ENCODE measurements at regions not wholly inside any gene's neighbourhood (a gene's known extent, or its start where the extent isn't known, plus 50 kb on each side); places are given as distances from the start of the nearest gene placed in this dataset.

DNA sequence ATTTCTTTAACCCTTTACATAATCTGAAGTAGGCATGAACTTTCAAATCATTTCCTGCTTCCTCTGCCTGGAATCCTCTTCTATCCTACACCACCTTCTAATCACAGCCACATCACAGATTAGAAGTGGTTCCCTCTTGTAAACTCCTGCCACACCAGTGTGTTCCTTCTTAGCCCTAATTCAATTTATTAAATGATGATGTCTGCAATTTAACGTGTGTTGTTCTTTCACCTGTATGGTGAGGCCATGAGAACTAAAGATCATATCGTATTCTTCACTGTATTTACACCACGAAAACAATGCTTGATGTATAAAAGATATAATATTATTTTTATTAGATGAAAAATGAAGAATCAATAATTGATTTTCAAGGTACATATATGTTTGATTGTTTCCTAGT is 494.3 kb downstream of the EPHA4 start:
- H3K27ac ChIP-seq: no peak overlapping the region
- H3K4me3 ChIP-seq: no peak overlapping the region
- H3K4me1 ChIP-seq (replicated peaks in 1 of 2): no peaks in the 10 kb centered on the region
- 30 to 100% (median 88%) methylated on average over 1 to 3 of the region's 3 CpGs for WGBS, 10 experiments
- in situ Hi-C loops (cut with MboI; ENCODE audit: low pct_unique_long_range_greater_than_20kb in 2 of 9, low sequenced_read_pairs in 9 of 9, unreplicated experiment in 9 of 9): no loop called here
- ATAC-seq (replicated peaks in 6 of 8): no peak

DNA sequence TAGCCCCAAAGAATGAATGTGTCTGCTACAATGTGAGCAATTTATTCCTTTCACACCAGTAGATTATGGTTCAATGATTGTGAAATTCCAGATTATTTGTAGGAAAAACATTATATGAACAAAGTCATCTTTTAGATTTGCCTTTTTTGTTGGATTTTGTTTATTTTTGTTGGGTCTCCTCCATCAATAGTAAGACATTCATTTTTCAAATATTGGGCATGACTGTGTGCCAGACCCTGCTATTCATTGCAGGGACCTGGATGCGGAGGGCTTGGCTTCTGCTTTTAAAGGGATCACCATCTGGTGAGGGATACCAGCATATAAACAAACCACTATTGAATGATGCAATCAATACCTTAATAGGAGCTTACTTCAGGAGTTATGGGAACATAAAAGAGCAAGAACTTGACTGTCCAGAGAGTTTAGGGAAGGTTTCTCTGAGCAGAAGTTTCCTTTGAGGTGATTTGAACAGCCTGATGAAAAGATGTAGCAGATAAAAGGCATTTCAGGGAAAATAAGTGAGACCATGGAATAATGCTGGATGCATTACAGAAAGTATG is 486.7 kb downstream of the EPHA4 start:
- Histone ChIP-seq H3K4me1 (replicated peaks in 1 of 2) (no peaks in the 10 kb centered on the region), H3K27ac (no peak overlapping the region), H3K4me3 (no peak overlapping the region)
- 17 to 100% (median 82%) methylated on average over 1 of the region's 1 CpG; no CpG with 5 or more reads in 4 of the 10 experiments for WGBS, 10 experiments
- in situ Hi-C loops (cut with MboI; ENCODE audit: low pct_unique_long_range_greater_than_20kb in 2 of 9, low sequenced_read_pairs in 9 of 9, unreplicated experiment in 9 of 9): no loop called here
- no peak for ATAC-seq (replicated peaks in 6 of 8)

- 0 to 83% (median 50%) methylated on average over 1 of the region's 1 CpG; no CpG with 5 or more reads in 7 of the 10 experiments for WGBS, 10 experiments
- no peak overlapping the region for H3K27ac ChIP-seq
- in situ Hi-C loops (cut with MboI; ENCODE audit: low pct_unique_long_range_greater_than_20kb in 2 of 9, low sequenced_read_pairs in 9 of 9, unreplicated experiment in 9 of 9): no loop called here
- ATAC-seq (replicated peaks in 6 of 8): no peak
- no peaks in the 10 kb centered on the region for H3K4me1 ChIP-seq (replicated peaks in 1 of 2)
- no peak overlapping the region for H3K4me3 ChIP-seq
Measured at GRCh38 chr2:221085936-221086335, 486.2 kb downstream of the EPHA4 start.

- no peaks in the 10 kb centered on the region for H3K4me1 ChIP-seq (replicated peaks in 1 of 2)
- no peak overlapping the region for H3K27ac ChIP-seq
- WGBS, 10 experiments: 65 to 100% (median 90%) methylated on average over 1 to 7 of the region's 7 CpGs; no CpG with 5 or more reads in 1 of the 10 experiments
- no peak overlapping the region for H3K4me3 ChIP-seq
- no peak for ATAC-seq (replicated peaks in 6 of 8)
- in situ Hi-C loops (cut with MboI; ENCODE audit: low pct_unique_long_range_greater_than_20kb in 2 of 9, low sequenced_read_pairs in 9 of 9, unreplicated experiment in 9 of 9): no loop called here
Measured at GRCh38 chr2:221087779-221088178, 484.3 kb downstream of the EPHA4 start.

DNA sequence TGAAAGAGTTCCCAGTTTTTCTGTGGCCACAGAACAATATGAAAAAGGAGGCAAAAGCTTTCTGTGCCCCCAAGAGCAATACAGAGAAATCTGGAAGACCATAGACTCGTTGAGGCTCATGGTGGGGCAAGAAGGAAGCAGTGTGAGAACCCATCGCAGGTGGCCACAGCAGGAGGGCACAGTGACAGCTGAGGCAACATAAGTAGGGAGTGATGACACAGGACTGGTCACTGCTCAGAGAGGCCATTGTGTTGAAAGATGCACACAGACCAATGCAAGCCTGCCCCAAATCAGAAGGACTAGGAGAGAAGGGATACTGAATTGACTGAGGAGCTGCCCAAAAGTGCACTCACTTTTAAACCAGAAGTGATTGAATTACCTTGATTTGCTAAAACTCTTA is 483.6 kb downstream of the EPHA4 start:
- ATAC-seq (replicated peaks in 6 of 8): no peak
- 36 to 80% (median 51%) methylated on average over 1 to 2 of the region's 2 CpGs; no CpG with 5 or more reads in 1 of the 10 experiments for WGBS, 10 experiments
- in situ Hi-C loops (cut with MboI; ENCODE audit: low pct_unique_long_range_greater_than_20kb in 2 of 9, low sequenced_read_pairs in 9 of 9, unreplicated experiment in 9 of 9): no loop called here

GRCh38 chr2:221095356-221095755 is 476.7 kb downstream of the EPHA4 start:
- WGBS, 10 experiments: 0 to 56% (median 22%) methylated on average over 1 of the region's 1 CpG; no CpG with 5 or more reads in 3 of the 10 experiments
- no peak overlapping the region for H3K4me3 ChIP-seq
- in situ Hi-C loops (cut with MboI; ENCODE audit: low pct_unique_long_range_greater_than_20kb in 2 of 9, low sequenced_read_pairs in 9 of 9, unreplicated experiment in 9 of 9): no loop called here
- H3K4me1 ChIP-seq (replicated peaks in 1 of 2): peaks cover 6 to 10% of the 10 kb centered on the region in 2 donors
- H3K27ac ChIP-seq: no peak overlapping the region
- peak in 5 of 8 experiments; percentile 19 to 73 (median 42) for ATAC-seq (replicated peaks in 6 of 8)

More for the DNA sequence above, 483.6 kb downstream of the EPHA4 start:
- Histone ChIP-seq H3K4me3 (no peak overlapping the region), H3K27ac (no peak overlapping the region), H3K4me1 (replicated peaks in 1 of 2) (no peaks in the 10 kb centered on the region)

DNA sequence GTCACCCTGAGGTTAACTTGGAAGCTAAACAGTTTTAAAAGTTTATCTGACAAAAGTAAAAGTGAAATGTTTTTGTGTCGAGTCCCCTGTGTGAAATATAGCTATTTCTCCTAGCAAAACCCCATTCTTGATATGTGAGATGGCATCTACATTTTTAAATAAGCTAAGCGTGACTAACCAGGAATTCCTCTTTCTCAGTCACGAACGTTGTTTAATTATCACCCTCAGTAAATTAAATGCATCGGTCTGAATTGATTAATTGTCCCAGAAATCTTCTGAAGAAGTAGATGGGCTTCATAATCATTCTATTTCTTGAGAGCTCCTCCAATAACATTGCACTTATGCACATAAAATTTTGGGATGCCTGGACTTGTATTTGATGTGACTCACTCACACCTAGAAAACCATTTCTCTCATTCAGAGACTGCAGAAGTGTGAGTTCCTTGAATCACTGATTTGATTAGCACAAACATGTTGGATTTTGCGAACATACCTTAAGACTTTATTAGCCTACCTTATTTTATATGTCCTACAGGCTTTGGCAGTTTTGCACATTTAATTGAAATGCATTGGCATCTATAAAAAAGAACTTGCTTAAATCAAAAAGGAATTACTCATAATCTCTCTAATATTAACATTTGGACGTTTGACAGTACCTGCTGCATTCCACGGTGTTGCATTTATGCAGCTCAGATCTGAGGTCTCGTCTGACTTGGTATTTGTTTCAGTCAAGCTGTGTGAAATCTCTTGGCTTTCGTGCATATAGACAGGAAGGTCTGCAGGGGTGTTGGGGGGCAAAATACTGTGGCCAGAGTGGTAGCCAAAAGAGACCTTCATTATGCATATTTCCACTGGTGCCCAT is 475.2 kb downstream of the EPHA4 start:
- peaks cover 6 to 10% of the 10 kb centered on the region in 2 donors for H3K4me1 ChIP-seq (replicated peaks in 1 of 2)
- H3K4me3 ChIP-seq: no peak overlapping the region
- WGBS, 10 experiments: 23 to 100% (median 67%) methylated on average over 1 to 10 of the region's 10 CpGs
- in situ Hi-C loops (cut with MboI; ENCODE audit: low pct_unique_long_range_greater_than_20kb in 2 of 9, low sequenced_read_pairs in 9 of 9, unreplicated experiment in 9 of 9): no loop called here
- ATAC-seq (replicated peaks in 6 of 8): peak in 3 of 8 experiments; percentile 9 to 36 (median 24)
- no peak overlapping the region for H3K27ac ChIP-seq

- H3K4me3 ChIP-seq: no peak overlapping the region
- H3K27ac ChIP-seq: no peak overlapping the region
- peak in 6 of 8 experiments; percentile 35 to 81 (median 50) for ATAC-seq (replicated peaks in 6 of 8)
- in situ Hi-C loops (cut with MboI; ENCODE audit: low pct_unique_long_range_greater_than_20kb in 2 of 9, low sequenced_read_pairs in 9 of 9, unreplicated experiment in 9 of 9): no loop called here
- WGBS, 10 experiments: 33 to 75% methylated on average over 1 of the region's 1 CpG; no CpG with 5 or more reads in 8 of the 10 experiments
- peaks cover 6 to 10% of the 10 kb centered on the region in 2 donors for H3K4me1 ChIP-seq (replicated peaks in 1 of 2)
Measured at GRCh38 chr2:221097568-221097915, 474.6 kb downstream of the EPHA4 start.

GRCh38 chr2:221097949-221098348 is 474.2 kb downstream of the EPHA4 start:
- no peak overlapping the region for H3K27ac ChIP-seq
- ATAC-seq (replicated peaks in 6 of 8): no peak
- 79 to 100% (median 95%) methylated on average over 2 to 7 of the region's 7 CpGs; no CpG with 5 or more reads in 1 of the 10 experiments for WGBS, 10 experiments
- H3K4me1 ChIP-seq (replicated peaks in 1 of 2): peaks cover 6 to 10% of the 10 kb centered on the region in 2 donors
- in situ Hi-C loops (cut with MboI; ENCODE audit: low pct_unique_long_range_greater_than_20kb in 2 of 9, low sequenced_read_pairs in 9 of 9, unreplicated experiment in 9 of 9): no loop called here
- H3K4me3 ChIP-seq: no peak overlapping the region

GRCh38 chr2:221100467-221101089 is 471.5 kb downstream of the EPHA4 start:
- in situ Hi-C loops (cut with MboI; ENCODE audit: low pct_unique_long_range_greater_than_20kb in 2 of 9, low sequenced_read_pairs in 9 of 9, unreplicated experiment in 9 of 9): loop anchor here in 1 of 9 experiments (25.0 kb wide), 2 partner anchors 413 to 462 kb away; partner anchors contain the start of gene EPHA4

DNA sequence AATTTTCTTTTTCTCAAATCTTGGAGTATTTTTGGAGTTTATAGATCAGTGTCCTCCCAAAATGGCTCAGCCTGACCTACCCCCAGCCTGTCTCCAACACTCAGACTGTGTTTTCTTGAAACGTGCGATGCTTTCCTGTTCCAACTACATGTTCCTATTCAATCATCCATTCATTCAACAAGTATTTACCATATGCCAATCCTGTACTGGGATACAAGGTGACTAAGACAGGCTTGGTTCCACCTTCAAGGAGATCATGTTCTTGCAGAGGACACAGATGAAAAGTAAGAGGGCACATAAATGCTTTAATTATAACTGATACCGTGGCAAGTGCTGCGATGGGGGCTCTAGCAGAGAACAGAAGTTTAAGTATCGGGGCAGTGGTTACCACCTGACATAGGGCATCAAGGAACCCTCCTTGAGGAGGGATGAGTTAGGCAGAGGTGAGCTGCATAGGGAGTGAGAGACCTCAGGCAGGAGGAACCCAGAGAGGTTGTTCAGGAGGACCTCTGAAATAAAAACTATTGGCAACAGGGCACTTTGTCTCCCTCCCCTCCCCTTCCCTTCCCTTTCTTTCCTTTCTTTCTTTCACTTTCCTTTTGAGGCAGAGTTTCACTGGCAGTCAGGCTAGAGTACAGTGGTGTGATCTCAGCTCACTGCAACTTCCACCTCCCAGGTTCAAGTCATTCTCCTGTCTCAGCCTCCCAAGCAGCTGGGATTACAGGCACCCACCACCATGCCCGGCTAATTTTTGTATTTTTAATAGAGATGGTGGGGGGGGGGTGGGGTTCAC is 469.0 kb downstream of the EPHA4 start:
- H3K4me3 ChIP-seq: no peak overlapping the region
- peak in 2 of 8 experiments; percentile 11 to 14 for ATAC-seq (replicated peaks in 6 of 8)
- no peaks in the 10 kb centered on the region for H3K4me1 ChIP-seq (replicated peaks in 1 of 2)
- no peak overlapping the region for H3K27ac ChIP-seq
- WGBS, 10 experiments: 62 to 97% (median 90%) methylated on average over 2 to 6 of the region's 6 CpGs; no CpG with 5 or more reads in 1 of the 10 experiments
- in situ Hi-C loops (cut with MboI; ENCODE audit: low pct_unique_long_range_greater_than_20kb in 2 of 9, low sequenced_read_pairs in 9 of 9, unreplicated experiment in 9 of 9): loop anchor here in 1 of 9 experiments (25.0 kb wide), 2 partner anchors 416 to 459 kb away; partner anchors contain the start of gene EPHA4

More at GRCh38 chr2:221100467-221101089, 471.5 kb downstream of the EPHA4 start:
- no peak overlapping the region for H3K27ac ChIP-seq
- H3K4me1 ChIP-seq (replicated peaks in 1 of 2): peaks cover 2 to 5% of the 10 kb centered on the region in 2 donors
- no peak overlapping the region for H3K4me3 ChIP-seq
- WGBS, 10 experiments: 53 to 90% (median 67%) methylated on average over 2 to 8 of the region's 11 CpGs
- ATAC-seq (replicated peaks in 6 of 8): no peak

- in situ Hi-C loops (cut with MboI; ENCODE audit: low pct_unique_long_range_greater_than_20kb in 2 of 9, low sequenced_read_pairs in 9 of 9, unreplicated experiment in 9 of 9): loop anchor here in 1 of 9 experiments (25.0 kb wide), 2 partner anchors 417 to 458 kb away; partner anchors contain the start of gene EPHA4
- H3K27ac ChIP-seq: no peak overlapping the region
- no peaks in the 10 kb centered on the region for H3K4me1 ChIP-seq (replicated peaks in 1 of 2)
- no peak overlapping the region for H3K4me3 ChIP-seq
- WGBS, 10 experiments: 80 to 100% (median 92%) methylated on average over 1 to 3 of the region's 5 CpGs; no CpG with 5 or more reads in 4 of the 10 experiments
- peak in 4 of 8 experiments; percentile 16 to 42 (median 20) for ATAC-seq (replicated peaks in 6 of 8)
Measured at GRCh38 chr2:221103930-221104329, 468.2 kb downstream of the EPHA4 start.

All from motor neuron (in vitro differentiated cells).